Fibroblast of skin of right quadriceps (primary cell): ENCODE measurements at regions not wholly inside any gene's neighbourhood (a gene's known extent, or its start where the extent isn't known, plus 50 kb on each side); places are given as distances from the start of the nearest gene placed in this dataset.

Experiments
- DNase-seq: peaks from one replicate; pipeline ENCODE4 v3.0.0-alpha.2; 2013

DNA sequence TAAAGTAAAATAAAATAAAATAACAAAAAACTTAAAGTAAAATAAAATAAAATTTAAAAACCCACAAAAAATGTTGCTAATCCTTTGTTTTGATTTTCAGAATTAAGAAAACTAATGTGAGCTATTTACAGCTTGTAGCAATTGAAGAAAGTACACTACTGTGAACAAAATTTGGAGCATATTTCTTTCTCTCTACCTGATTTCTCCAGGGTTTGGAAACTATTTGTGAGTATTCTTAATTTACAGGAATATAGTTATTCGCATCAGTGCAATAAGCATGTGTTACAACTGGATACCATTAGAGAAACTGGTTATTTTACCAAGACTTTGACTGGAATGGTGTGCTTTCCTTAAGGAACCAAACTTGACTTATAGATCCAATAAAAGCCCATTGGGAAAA, 86.1 kb upstream of the CNOT2 start:
- no peak for DNase-seq

DNA sequence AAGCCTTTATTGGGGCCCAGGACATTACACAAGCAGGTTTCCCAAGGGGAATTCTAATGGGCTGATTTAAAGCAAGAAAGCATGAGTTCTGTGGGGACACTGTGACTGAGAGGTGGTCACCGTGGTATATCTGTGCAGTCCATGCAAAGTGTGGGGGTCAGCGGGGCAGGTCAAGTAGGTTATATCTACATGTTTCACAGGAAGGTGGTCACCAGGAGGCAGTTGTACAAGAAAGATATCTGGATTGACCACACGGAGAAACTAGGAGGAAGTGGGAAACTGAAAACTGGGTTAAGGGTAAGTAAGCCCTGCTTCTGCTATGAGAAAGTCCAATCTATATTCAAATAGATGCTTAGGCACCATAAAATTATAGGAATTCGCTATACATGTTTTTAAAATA, 77.8 kb upstream of the CNOT2 start:
- no peak for DNase-seq

DNA sequence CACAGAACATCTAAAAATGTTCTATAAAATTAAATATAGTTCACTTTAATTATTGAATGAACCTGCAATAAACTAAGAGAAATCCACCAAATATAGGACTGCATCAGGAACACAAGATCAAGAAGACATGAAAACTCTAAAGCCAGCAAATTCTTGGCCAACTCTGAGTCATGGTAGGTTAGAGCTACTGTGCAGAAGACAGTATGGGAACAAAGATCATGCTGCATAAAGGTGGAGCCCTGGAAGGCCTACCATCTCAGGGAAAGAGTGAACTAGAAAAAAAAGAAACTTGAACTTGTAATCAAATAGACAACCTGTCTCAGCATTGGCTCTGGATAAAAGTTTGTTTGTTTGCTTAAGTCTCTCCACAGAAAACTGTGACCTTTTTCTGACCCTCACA, 66.9 kb upstream of the CNOT2 start:
- no peak for DNase-seq

DNA sequence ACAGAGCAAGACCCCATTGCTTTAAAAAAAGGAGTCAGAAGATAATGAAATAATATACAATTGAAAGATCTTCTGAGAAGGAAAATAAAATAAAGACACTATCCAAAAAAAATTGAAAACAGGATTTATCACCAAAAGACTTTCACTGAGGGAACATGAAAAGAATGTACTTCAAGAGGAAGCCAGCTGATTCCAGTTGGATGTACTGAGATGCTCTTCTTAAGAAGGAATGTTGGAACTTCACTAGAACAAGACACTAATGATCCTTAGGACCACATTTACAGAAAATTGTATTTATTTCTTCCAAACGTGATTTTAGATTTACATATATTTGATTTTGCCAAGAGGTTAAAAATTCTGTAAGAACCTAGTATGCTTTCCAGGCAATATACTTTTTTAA, 65.6 kb upstream of the CNOT2 start:
- DNase-seq, result no peak

DNA sequence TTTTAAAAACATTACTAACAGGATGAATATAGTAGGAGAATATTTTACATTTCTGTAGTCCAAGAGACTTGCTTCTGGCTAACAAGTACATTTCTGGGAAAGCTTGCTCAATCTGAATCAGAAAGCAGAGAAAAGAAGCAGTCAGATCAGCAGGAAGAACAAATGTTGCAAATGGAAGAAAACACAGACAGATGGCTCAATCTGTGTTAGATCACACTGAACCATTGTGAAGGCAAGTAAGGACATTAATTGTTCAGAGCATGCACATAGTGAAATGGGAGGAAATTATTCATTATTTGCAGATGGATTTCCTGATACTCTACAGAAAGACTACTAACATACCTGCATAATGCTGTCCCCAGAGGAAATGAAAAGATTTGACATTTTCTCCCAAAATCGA, 65.2 kb upstream of the CNOT2 start:
- no peak for DNase-seq

DNA sequence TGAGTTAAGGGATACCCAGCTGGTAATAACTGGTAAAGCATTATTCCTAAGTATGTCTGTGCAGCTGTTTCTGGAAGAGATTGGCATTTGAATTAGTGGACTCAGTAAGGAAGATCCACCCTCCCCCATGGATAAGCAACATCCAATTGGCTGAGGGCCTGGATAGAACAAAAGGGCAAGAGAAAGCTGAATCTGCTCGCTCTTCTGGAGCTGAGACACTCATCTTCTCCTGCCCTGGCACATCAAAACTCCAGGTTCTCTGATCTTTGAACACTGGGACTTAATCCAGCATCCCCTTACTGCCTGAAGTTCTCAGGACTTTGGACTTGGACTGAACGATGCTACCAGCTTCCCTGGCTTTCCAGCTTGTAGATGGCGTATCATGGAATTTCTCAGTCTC, 63.1 kb upstream of the CNOT2 start:
- DNase-seq, result no peak

DNA sequence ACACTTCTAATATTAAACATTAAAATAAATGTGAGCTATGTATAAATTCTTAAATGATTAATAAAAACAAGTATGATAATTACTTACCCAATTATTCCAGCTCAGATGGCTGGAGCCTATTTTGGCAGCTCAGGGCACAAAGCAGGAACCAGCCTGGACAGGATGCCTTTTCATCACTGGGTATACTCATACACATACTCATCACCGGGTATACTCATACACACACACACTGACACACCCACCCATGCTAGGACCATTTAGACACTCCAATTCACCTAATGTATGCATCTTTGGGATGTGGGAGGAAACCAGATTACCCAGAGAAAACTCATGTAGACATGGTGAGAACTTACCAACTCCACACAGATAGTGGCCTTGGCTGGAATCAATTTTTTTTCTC, 57.9 kb upstream of the CNOT2 start:
- DNase-seq, result no peak

DNA sequence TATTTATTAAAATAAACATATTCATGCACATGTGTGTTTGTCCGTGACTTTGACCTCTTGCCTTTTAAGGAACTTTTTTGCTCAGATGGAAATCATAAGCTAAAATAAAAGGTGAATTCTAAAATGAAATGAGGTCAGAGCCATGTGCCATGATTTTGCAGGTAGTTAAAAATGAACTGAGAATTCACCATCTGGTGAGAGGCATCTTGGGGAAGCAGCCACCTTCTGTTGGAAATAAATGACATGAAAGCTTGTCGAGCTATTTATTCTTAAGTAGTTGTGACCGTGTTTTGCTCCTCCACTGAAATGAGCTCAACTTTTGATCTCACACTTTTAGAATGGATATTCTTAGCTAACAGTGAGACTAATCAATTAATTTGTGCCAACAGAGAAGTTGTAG, 56.8 kb upstream of the CNOT2 start:
- no peak for DNase-seq

DNA sequence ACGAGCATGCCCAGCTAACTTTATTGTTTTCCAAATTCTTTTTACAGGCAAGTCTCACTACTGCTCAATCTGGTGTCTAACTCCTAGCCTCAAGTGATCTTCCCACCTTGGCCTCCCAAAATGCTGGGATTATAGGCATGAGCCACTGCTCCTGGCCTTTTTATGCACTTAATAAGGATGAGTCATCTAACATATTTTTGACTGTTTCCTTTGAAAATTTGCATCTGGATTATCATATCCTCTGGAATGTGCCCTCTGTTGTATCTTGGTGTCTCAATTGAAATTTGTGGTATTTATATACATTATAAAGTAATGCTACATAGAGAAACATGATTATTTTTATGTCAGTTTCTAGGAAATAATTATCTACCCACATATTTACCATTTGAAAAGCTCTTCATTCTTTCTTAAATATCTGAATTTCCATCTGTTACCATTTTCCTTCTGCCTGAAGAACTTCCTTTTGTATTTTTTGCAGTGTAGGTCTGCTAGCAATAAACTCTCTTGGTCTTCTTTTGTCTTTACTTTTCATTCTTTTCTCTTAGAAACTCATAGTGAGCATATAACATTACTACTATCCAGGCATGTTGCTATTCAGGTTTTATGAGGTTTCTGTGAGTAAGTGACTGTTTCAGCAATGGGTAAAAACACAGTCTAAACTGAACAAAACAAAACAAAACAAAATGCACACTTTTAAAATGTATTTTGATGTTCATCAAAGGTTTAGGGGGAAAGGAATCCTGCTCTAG, 52.8 kb upstream of the CNOT2 start:
- DNase-seq, result peak; percentile 81
